ENCODE measurements at regions not wholly inside any gene's neighbourhood (a gene's known extent, or its start where the extent isn't known, plus 50 kb on each side); places are given as distances from the start of the nearest gene placed in this dataset.
"Not testable (repeated sequence)": the region's sequence is repeated elsewhere in the genome, so short reads cannot be mapped to it uniquely, and the experiment has no call there.

DNA sequence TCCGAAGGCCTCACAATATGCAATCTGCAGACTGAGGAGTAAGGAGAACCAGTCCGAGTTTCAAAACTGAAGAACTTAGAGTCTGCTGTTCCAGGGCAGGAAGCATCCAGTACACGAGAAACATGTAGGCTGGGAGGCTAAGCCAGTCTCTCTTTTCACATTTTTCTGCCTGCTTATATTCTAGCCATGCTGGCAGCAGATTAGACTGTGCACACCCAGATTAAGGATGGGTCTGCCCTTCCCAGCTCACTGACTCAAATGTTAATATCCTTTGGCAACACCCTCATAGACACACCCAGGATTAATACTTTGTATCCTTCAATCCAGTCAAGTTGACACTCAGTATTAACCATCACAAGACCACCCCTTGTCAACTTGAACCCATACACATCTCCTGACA is 271.7 kb upstream of the PTER start:
- POLR2A ChIA-PET (ENCODE audit: unreplicated experiment); ATAC-seq (ENCODE audit: low read depth): not testable (repeated sequence)

More for the DNA sequence above, 271.7 kb upstream of the PTER start:
- intact Hi-C loops (cut with micrococcal nuclease); H2BK20ac ChIP-seq (ENCODE audit: low read depth, low read length); H3K56ac ChIP-seq (ENCODE audit: extremely low read depth, insufficient read depth, low read length); H3K4me3 ChIP-seq (ENCODE audit: insufficient read depth, low read depth, low read length); in situ Hi-C loops (cut with MboI; ENCODE audit: low sequenced_read_pairs); H3K4me2 ChIP-seq (ENCODE audit: low read depth, low read length); H2BK5ac ChIP-seq (ENCODE audit: low read depth, low read length, poor library complexity, severe bottlenecking); H3K79me1 ChIP-seq (ENCODE audit: low read depth in 1 of 2, low read length in 2 of 2); H3K9me1 ChIP-seq (ENCODE audit: insufficient read depth, low read length); H3K27ac ChIP-seq (ENCODE audit: insufficient read depth, low read length); H3K4me1 ChIP-seq (ENCODE audit: control insufficient read depth, insufficient read depth, low read length); H3K4ac ChIP-seq (ENCODE audit: low read depth, low read length); H3K9ac ChIP-seq (ENCODE audit: low read depth, low read length); H2AFZ ChIP-seq (replicated peaks; ENCODE audit: low read length, poor library complexity); H2BK120ac ChIP-seq (ENCODE audit: low read depth, low read length); CTCF ChIA-PET; H3K27me3 ChIP-seq (ENCODE audit: control insufficient read depth, insufficient read depth, low read length); H3K14ac ChIP-seq (replicated peaks; ENCODE audit: low read depth, low read length); H2BK15ac ChIP-seq (ENCODE audit: low read depth, low read length); H4K5ac ChIP-seq (ENCODE audit: low read depth, low read length); dilution Hi-C loops (cut with HindIII; ENCODE audit: low sequenced_read_pairs, unreplicated experiment); DNase-seq; BruUV-seq (replicated peaks); H3K36me3 ChIP-seq (ENCODE audit: control insufficient read depth, insufficient read depth, low read length); H4K20me1 ChIP-seq (ENCODE audit: insufficient read depth, low read length); H3K18ac ChIP-seq (ENCODE audit: low read depth, low read length); H2AK9ac ChIP-seq (replicated peaks; ENCODE audit: low read depth, low read length, poor library complexity); H3K23ac ChIP-seq (ENCODE audit: low read depth, low read length); H4K8ac ChIP-seq (ENCODE audit: low read depth in 2 of 2, low read length in 2 of 2); H4K91ac ChIP-seq (ENCODE audit: insufficient read depth, low read depth, low read length); H2AK5ac ChIP-seq (ENCODE audit: low read depth, low read length): not testable (repeated sequence)
- H3K9me3 ChIP-seq (ENCODE audit: control insufficient read depth, insufficient read depth, low read length), result peaks cover 17% of the 10 kb centered on the region
- WGBS, 2 experiments (ENCODE audit: extremely low coverage in 2 of 2, insufficient read length in 1 of 2), result 0% methylated on average over 1 of the region's 3 CpGs; no CpG with 5 or more reads in 1 of the 2 experiments

All from IMR-90 (cell line).